D721Med (cell line): ENCODE measurements at regions not wholly inside any gene's neighbourhood (a gene's known extent, or its start where the extent isn't known, plus 50 kb on each side); places are given as distances from the start of the nearest gene placed in this dataset.

Experiments used
- DNase-seq: peaks from one replicate; pipeline ENCODE4 v3.0.0; 2011; ENCODE audit warnings: low spot score; ENCODE audit not compliant: insufficient read length
- FAIRE-seq: peaks from 2 replicates; lab custom pipeline; 2011; peaks lifted over from hg19 to GRCh38; lab: Jason Lieb, UNC
- CTCF ChIP-seq: IDR thresholded peaks from 2 replicates; pipeline ENCODE4 v1.5.1; 2012; ENCODE audit warnings: mild to moderate bottlenecking, control low read depth; ENCODE audit not compliant: insufficient read depth; ENCODE audit errors: missing control alignments

GRCh38 chr2:190786404-190787166, 94.0 kb upstream of the GLS start:
- no peak for TF ChIP-seq CTCF
- FAIRE-seq (no peak), DNase-seq (no peak)

GRCh38 chr2:190787743-190788235, 92.8 kb upstream of the GLS start:
- no peak for FAIRE-seq
- DNase-seq: no peak
- no peak for TF ChIP-seq CTCF

- TF ChIP-seq CTCF: no peak
- FAIRE-seq (no peak), DNase-seq (no peak)
Measured at GRCh38 chr2:190789074-190790004, 91.3 kb upstream of the GLS start.

GRCh38 chr2:190791347-190791975, 89.2 kb upstream of the GLS start:
- DNase-seq: no peak
- no peak for TF ChIP-seq CTCF
- no peak for FAIRE-seq

GRCh38 chr2:190791976-190792575, 88.5 kb upstream of the GLS start:
- DNase-seq: no peak
- no peak for FAIRE-seq
- TF ChIP-seq CTCF: no peak

GRCh38 chr2:190792956-190793888, 87.4 kb upstream of the GLS start:
- DNase-seq (no peak), FAIRE-seq (no peak)
- no peak for TF ChIP-seq CTCF
